ENCODE measurements at regions not wholly inside any gene's neighbourhood (a gene's known extent, or its start where the extent isn't known, plus 50 kb on each side); places are given as distances from the start of the nearest gene placed in this dataset.
"Not testable (repeated sequence)": the region's sequence is repeated elsewhere in the genome, so short reads cannot be mapped to it uniquely, and the experiment has no call there.

GRCh38 chr10:80751940-80752339 is 214.2 kb downstream of the SH2D4B start:
- DNase-seq (ENCODE audit: low read depth) = no peak

- no peak for DNase-seq (ENCODE audit: low read depth)
Observed at GRCh38 chr10:80753612-80754011, 215.9 kb downstream of the SH2D4B start.

GRCh38 chr10:80755893-80756292 is 218.2 kb downstream of the SH2D4B start:
- DNase-seq (ENCODE audit: low read depth) = no peak

- no peak for DNase-seq (ENCODE audit: low read depth)
Observed at GRCh38 chr10:80759693-80760092, 222.0 kb downstream of the SH2D4B start.

GRCh38 chr10:80760914-80761371 is 223.2 kb downstream of the SH2D4B start:
- DNase-seq (ENCODE audit: low read depth) = no peak

GRCh38 chr10:80767963-80768362 is 230.3 kb downstream of the SH2D4B start:
- DNase-seq (ENCODE audit: low read depth) = no peak

- no peak for DNase-seq (ENCODE audit: low read depth)
Observed at GRCh38 chr10:80769700-80770160, 232.0 kb downstream of the SH2D4B start.

GRCh38 chr10:80770239-80770638 is 232.5 kb downstream of the SH2D4B start:
- DNase-seq (ENCODE audit: low read depth) = no peak

GRCh38 chr10:80771285-80771684 is 233.6 kb downstream of the SH2D4B start:
- no peak for DNase-seq (ENCODE audit: low read depth)

GRCh38 chr10:80771902-80772555 is 234.3 kb downstream of the SH2D4B start:
- DNase-seq (ENCODE audit: low read depth) = no peak

- no peak for DNase-seq (ENCODE audit: low read depth)
Observed at GRCh38 chr10:80772596-80772995, 234.9 kb downstream of the SH2D4B start.

GRCh38 chr10:80784695-80785094 is 247.0 kb downstream of the SH2D4B start:
- DNase-seq (ENCODE audit: low read depth) = no peak

- DNase-seq (ENCODE audit: low read depth) = no peak
Observed at GRCh38 chr10:80786322-80786721, 248.6 kb downstream of the SH2D4B start.

GRCh38 chr10:80787952-80788351 is 250.2 kb downstream of the SH2D4B start:
- DNase-seq (ENCODE audit: low read depth) = no peak

GRCh38 chr10:80794994-80795393 is 257.3 kb downstream of the SH2D4B start:
- no peak for DNase-seq (ENCODE audit: low read depth)

GRCh38 chr10:80805343-80806020 is 267.8 kb downstream of the SH2D4B start:
- no peak for DNase-seq (ENCODE audit: low read depth)

- DNase-seq (ENCODE audit: low read depth) = no peak
Observed at GRCh38 chr10:80814147-80814652, 276.5 kb downstream of the SH2D4B start.

GRCh38 chr10:80829151-80829550 is 291.4 kb downstream of the SH2D4B start:
- no peak for DNase-seq (ENCODE audit: low read depth)

- no peak for DNase-seq (ENCODE audit: low read depth)
Observed at GRCh38 chr10:80829562-80829961, 291.9 kb downstream of the SH2D4B start.

- DNase-seq (ENCODE audit: low read depth) = not testable (repeated sequence)
Observed at GRCh38 chr10:80832693-80833092, 295.0 kb downstream of the SH2D4B start.

- no peak for DNase-seq (ENCODE audit: low read depth)
Observed at GRCh38 chr10:80855348-80855971, 317.8 kb downstream of the SH2D4B start.

GRCh38 chr10:80856186-80856585 is 318.5 kb downstream of the SH2D4B start:
- DNase-seq (ENCODE audit: low read depth) = no peak

- DNase-seq (ENCODE audit: low read depth) = not testable (repeated sequence)
Observed at GRCh38 chr10:80859279-80859678, 321.6 kb downstream of the SH2D4B start.

Measured in activated T-cell treated with anti-CD3 and anti-CD28 coated beads for 1 hour (primary cell).